NB4 (cell line): ENCODE measurements at regions not wholly inside any gene's neighbourhood (a gene's known extent, or its start where the extent isn't known, plus 50 kb on each side); places are given as distances from the start of the nearest gene placed in this dataset.

Experiments used
- DNase-seq: peaks from one replicate; pipeline ENCODE4 v3.0.0; 2010; ENCODE audit warnings: low read depth
- H3K4me3 ChIP-seq: one replicate; pipeline ENCODE4 v1.5.1; 2011; ENCODE audit warnings: mild to moderate bottlenecking, low read depth, low read length, moderate library complexity
- MYC ChIP-seq: IDR thresholded peaks from 2 replicates; pipeline ENCODE4 v1.6.1; 2011; ENCODE audit warnings: low read depth, low read length
- POLR2A ChIP-seq: IDR thresholded peaks from 2 replicates; pipeline ENCODE4 v1.6.1; 2011; ENCODE audit warnings: mild to moderate bottlenecking; ENCODE audit not compliant: insufficient read length; ENCODE audit errors: extremely low read depth
- TF ChIP-seq, protein P1 (sequence below): IDR thresholded peaks from 2 replicates; pipeline ENCODE4 v1.6.1; 2011; ENCODE audit warnings: low read depth, low read length
- TF ChIP-seq, protein P2 (sequence below): IDR thresholded peaks from one replicate; pipeline ENCODE4 v1.5.1; 2012; ENCODE audit warnings: low read depth, low read length

DNA sequence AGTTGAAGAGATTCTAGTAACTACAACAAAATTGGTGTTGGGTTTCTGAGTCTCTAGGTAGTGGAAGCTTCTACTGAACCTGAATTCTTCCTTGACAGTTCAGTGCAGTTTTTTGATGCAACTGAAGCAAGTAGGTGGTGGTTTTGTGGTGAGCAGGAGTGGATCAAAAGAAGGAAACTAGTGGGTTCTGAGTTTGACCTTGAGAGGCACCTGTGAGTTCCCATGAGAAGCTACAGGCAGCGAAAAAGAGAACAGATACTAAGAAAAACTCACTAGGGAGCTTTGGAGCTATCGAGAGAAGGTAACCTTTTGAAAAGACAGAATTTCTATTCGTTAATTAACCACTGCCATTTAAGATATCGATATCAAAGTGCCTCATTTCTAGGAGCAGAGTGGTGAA is 145.2 kb downstream of the PDHA2 start:
- H3K4me3 ChIP-seq = no peak overlapping the region
- TF ChIP-seq, protein P1, sequence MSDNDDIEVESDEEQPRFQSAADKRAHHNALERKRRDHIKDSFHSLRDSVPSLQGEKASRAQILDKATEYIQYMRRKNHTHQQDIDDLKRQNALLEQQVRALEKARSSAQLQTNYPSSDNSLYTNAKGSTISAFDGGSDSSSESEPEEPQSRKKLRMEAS = no peak
- TF ChIP-seq MYC (no peak), POLR2A (no peak)
- TF ChIP-seq, protein P2, sequence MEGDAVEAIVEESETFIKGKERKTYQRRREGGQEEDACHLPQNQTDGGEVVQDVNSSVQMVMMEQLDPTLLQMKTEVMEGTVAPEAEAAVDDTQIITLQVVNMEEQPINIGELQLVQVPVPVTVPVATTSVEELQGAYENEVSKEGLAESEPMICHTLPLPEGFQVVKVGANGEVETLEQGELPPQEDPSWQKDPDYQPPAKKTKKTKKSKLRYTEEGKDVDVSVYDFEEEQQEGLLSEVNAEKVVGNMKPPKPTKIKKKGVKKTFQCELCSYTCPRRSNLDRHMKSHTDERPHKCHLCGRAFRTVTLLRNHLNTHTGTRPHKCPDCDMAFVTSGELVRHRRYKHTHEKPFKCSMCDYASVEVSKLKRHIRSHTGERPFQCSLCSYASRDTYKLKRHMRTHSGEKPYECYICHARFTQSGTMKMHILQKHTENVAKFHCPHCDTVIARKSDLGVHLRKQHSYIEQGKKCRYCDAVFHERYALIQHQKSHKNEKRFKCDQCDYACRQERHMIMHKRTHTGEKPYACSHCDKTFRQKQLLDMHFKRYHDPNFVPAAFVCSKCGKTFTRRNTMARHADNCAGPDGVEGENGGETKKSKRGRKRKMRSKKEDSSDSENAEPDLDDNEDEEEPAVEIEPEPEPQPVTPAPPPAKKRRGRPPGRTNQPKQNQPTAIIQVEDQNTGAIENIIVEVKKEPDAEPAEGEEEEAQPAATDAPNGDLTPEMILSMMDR = no peak
- no peak for DNase-seq

DNA sequence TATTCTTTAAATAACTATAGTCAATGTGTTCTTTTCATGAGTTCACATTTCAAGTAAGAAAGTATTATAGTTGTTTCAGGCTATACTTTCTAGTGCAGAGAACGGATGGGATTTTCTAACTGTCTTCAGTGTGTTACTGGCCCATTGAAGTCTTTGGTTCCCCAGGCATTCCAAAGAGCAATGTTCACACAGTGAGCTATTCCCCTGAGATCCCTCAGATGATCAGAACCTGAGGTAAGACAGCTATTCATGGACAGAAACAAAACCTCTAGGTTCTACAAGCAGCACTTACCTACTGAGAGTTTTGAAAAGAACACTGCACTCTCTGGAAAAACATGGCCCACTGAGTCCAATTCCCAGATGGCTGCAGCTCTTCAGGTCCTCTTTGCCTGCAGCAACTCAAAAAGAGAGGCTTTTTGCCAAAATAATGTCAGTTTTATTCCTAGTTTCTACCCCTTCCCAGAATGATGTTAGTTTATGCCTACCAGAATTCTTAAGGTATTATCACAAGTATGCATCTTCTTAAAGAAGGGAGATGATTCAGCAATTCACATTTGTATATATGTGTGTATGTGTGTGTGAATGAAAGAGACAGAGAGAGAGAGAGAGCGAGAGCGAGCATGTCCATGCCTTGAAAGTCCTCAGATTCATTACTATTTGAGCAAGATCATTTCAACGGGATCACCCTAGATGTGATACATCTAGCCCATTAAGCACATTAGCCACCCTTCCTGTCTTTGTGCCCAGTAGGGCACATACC is 146.1 kb downstream of the PDHA2 start:
- H3K4me3 ChIP-seq = no peak overlapping the region
- no peak for DNase-seq
- TF ChIP-seq POLR2A = no peak
- TF ChIP-seq, protein P2 = no peak
- TF ChIP-seq MYC = no peak
- TF ChIP-seq, protein P1 = no peak

DNA sequence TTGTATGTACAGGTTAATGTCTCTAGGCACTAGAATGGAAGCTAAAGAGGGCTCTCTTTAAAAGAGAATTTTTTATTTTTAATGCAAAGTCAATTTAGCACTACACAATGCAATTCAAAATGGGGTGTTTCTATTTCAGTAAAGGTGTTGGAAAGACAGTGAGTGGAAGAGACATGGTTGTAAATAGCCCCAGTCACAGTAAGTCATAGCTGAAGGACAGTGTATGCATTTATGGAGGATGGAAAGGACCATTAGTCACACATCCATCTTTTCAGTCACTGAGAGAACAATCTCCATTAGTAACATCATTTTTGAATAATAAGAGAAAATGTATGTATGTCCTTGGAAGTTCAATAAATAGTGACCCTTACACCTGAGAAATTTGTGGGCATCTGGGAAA is 148.0 kb downstream of the PDHA2 start:
- no peak for TF ChIP-seq MYC
- TF ChIP-seq, protein P1 = no peak
- TF ChIP-seq POLR2A = no peak
- TF ChIP-seq, protein P2 = no peak
- DNase-seq = no peak
- H3K4me3 ChIP-seq = no peak overlapping the region

DNA sequence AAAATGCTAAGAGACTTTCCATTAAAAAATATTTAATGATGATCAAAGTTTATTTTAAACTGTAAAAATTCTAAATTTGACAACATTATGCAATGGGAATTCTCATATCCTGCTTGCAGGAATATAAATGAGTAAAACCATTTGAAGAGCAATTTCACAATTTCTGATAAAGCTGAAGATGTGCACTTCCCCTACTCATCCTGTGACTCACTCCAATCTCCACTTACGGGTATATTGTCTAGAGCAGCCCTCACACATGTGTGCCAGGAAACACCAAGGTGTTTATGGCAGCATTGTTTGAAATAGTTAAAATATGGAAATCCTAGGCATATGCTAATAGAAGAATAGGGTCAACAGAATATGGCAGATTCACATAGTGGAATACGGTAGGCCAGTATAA is 158.4 kb downstream of the PDHA2 start:
- TF ChIP-seq, protein P1 = no peak
- no peak for TF ChIP-seq POLR2A
- TF ChIP-seq, protein P2 = no peak
- no peak for TF ChIP-seq MYC
- peak; percentile 24 for DNase-seq
- H3K4me3 ChIP-seq = no peak overlapping the region

DNA sequence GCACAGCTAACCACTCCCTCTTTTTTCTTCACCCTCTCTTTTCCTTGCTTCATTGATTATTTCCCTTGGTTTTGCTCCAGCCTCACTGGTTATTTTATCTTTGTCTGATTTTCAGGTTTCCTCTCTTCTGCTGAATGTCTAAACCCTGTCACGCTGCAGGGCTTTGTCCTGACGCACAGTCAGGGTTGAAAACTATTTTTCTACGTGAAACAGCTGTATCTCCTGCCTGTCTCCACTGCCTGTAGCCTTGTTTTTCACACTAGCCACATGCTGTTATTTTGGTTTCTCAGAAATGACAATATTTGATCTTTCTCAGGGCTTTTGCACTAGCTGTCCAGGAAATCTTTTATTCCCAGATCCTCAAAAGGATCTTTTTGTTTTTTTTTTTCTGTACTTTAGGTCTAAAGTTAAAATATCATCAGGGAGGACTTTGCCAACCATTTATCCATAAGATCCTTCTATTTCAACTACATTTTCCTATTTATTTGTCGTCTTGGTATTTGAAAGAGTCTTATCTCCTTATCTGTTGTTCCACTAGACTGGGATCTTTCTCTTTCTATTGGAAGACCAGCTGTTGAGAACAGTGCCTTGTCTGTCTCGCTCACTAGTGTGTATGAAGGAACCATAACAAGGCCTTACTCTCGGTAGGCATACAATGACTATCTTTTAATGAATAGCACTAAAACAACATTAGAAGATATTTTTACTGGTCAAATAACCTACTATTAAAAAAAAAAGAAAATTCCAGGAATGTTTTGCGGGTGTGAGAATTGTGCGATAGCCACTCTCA is 164.3 kb downstream of the PDHA2 start:
- no peak for DNase-seq
- TF ChIP-seq, protein P2 = no peak
- TF ChIP-seq, protein P1 = no peak
- TF ChIP-seq POLR2A = no peak
- no peak for TF ChIP-seq MYC
- no peak overlapping the region for H3K4me3 ChIP-seq
